ENCODE measurements at regions not wholly inside any gene's neighbourhood (a gene's known extent, or its start where the extent isn't known, plus 50 kb on each side); places are given as distances from the start of the nearest gene placed in this dataset.

GRCh38 chr2:84373391-84373790 is 85.7 kb downstream of the SUCLG1 start:
- ChIA-PET CTCF (no interaction called here), POLR2A (ENCODE audit: unreplicated experiment) (no interaction called here)
- no peaks in the 10 kb centered on the region for H3K9me3 ChIP-seq (ENCODE audit: low read length)
- no peak overlapping the region for H3K4me3 ChIP-seq (ENCODE audit: low read length)
- H3K79me2 ChIP-seq (ENCODE audit: low read length), result no peaks in the 10 kb centered on the region
- H3K9ac ChIP-seq (ENCODE audit: low read length), result no peak overlapping the region
- H4K20me1 ChIP-seq (ENCODE audit: low read length), result no peaks in the 10 kb centered on the region
- no peaks in the 10 kb centered on the region for H3K9me2 ChIP-seq (replicated peaks; ENCODE audit: low read length)
- ATAC-seq, result no peak
- H3K36me3 ChIP-seq (ENCODE audit: low read depth, low read length), result no peaks in the 10 kb centered on the region
- no peaks in the 10 kb centered on the region for H3F3A ChIP-seq (ENCODE audit: low read length, unreplicated experiment)
- TF ChIP-seq CTCF (conservative IDR thresholded peaks at IDR 0.05; ENCODE audit: low read depth, low read length) (0 out of 2 replicates have a peak, but pooled peaks have one; percentile 21), EZH2 (IDR thresholded peaks at IDR 0.05; ENCODE audit: low read length, unreplicated experiment) (no peak), EZH2phosphoT487 (IDR thresholded peaks at IDR 0.05; ENCODE audit: borderline replicate concordance, low read length) (no peak)
- no TSS peak for BruUV-seq (replicated peaks)
- no peaks in the 10 kb centered on the region for H3K4me1 ChIP-seq (ENCODE audit: insufficient read depth, low read length)
- no peak overlapping the region for H3K4me2 ChIP-seq (ENCODE audit: low read length)
- no peaks in the 10 kb centered on the region for H3K27me3 ChIP-seq (ENCODE audit: low read length)
- peak; percentile 27 for DNase-seq
- no peak overlapping the region for H2AFZ ChIP-seq (ENCODE audit: low read length)
- intact Hi-C loops (cut with micrococcal nuclease), result no loop called here
- no peak overlapping the region for H3K27ac ChIP-seq (ENCODE audit: low read length)

DNA sequence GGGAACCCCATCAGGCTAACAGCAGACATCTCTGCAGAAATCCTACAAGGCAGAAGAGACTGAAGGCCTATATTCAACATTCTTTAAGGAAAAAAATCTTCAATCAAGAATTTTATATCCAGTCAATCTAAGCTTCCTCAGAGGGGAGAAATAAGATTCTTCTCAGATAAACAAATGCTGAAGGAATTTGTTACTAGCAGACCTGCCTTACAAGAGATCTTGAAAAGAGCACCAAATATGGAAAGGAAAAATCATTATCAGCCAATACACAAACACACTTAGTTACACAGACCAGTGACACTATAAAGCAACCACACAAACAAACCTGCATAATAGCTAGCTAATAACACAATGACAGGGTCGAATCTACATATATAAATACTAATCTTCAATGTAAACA is 96.5 kb downstream of the SUCLG1 start:
- H2AFZ ChIP-seq (ENCODE audit: low read length), result no peak overlapping the region
- H3K27ac ChIP-seq (ENCODE audit: low read length), result no peak overlapping the region
- no peak for TF ChIP-seq EZH2 (IDR thresholded peaks at IDR 0.05; ENCODE audit: low read length, unreplicated experiment)
- no peak for TF ChIP-seq CTCF (conservative IDR thresholded peaks at IDR 0.05; ENCODE audit: low read depth, low read length)
- TF ChIP-seq EZH2phosphoT487 (IDR thresholded peaks at IDR 0.05; ENCODE audit: borderline replicate concordance, low read length), result no peak
- H4K20me1 ChIP-seq (ENCODE audit: low read length), result no peaks in the 10 kb centered on the region
- no peaks in the 10 kb centered on the region for H3K4me1 ChIP-seq (ENCODE audit: insufficient read depth, low read length)
- no peak overlapping the region for H3K4me3 ChIP-seq (ENCODE audit: low read length)
- ChIA-PET CTCF (no interaction called here), POLR2A (ENCODE audit: unreplicated experiment) (no interaction called here)
- no peaks in the 10 kb centered on the region for H3K9me3 ChIP-seq (ENCODE audit: low read length)
- H3K36me3 ChIP-seq (ENCODE audit: low read depth, low read length), result no peaks in the 10 kb centered on the region
- H3F3A ChIP-seq (ENCODE audit: low read length, unreplicated experiment), result no peaks in the 10 kb centered on the region
- intact Hi-C loops (cut with micrococcal nuclease), result no loop called here
- H3K27me3 ChIP-seq (ENCODE audit: low read length), result no peaks in the 10 kb centered on the region
- no peak overlapping the region for H3K9ac ChIP-seq (ENCODE audit: low read length)
- DNase-seq (no peak), ATAC-seq (no peak)
- H3K79me2 ChIP-seq (ENCODE audit: low read length), result no peaks in the 10 kb centered on the region
- no peak overlapping the region for H3K4me2 ChIP-seq (ENCODE audit: low read length)
- no peaks in the 10 kb centered on the region for H3K9me2 ChIP-seq (replicated peaks; ENCODE audit: low read length)
- BruUV-seq (replicated peaks), result no TSS peak

DNA sequence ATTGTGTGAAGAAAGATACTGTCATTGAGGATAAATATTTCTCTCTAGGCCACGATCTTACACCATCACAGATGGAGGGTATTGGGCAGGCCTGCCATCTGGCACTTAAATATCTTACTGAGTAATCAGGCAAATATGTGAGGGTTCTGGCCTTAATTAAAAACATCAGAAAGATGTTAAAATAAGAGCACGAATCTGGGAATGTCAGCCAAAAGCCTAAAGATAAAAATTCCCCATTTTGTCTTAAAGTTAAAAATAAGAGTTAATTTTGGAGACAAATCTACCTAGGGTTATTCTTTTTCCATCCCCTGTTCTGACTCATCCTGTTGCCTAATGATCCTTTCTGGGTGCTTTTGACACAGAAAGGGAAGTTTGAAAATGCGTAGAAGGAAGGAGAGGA is 121.0 kb downstream of the SUCLG1 start:
- Histone ChIP-seq H3K36me3 (ENCODE audit: low read depth, low read length) (no peaks in the 10 kb centered on the region), H2AFZ (ENCODE audit: low read length) (no peak overlapping the region), H3K4me1 (ENCODE audit: insufficient read depth, low read length) (no peaks in the 10 kb centered on the region), H3K4me2 (ENCODE audit: low read length) (no peak overlapping the region), H3K9me2 (replicated peaks; ENCODE audit: low read length) (peaks cover 4% of the 10 kb centered on the region; the same call in 1 of the 2 replicates), H3K27me3 (ENCODE audit: low read length) (no peaks in the 10 kb centered on the region), H3F3A (ENCODE audit: low read length, unreplicated experiment) (no peaks in the 10 kb centered on the region), H4K20me1 (ENCODE audit: low read length) (no peaks in the 10 kb centered on the region), H3K27ac (ENCODE audit: low read length) (no peak overlapping the region), H3K9me3 (ENCODE audit: low read length) (no peaks in the 10 kb centered on the region), H3K4me3 (ENCODE audit: low read length) (no peak overlapping the region), H3K9ac (ENCODE audit: low read length) (no peak overlapping the region), H3K79me2 (ENCODE audit: low read length) (no peaks in the 10 kb centered on the region)
- no peak for DNase-seq
- intact Hi-C loops (cut with micrococcal nuclease), result no loop called here
- ATAC-seq, result no peak
- BruUV-seq (replicated peaks), result no TSS peak
- ChIA-PET POLR2A (ENCODE audit: unreplicated experiment) (no interaction called here), CTCF (no interaction called here)
- TF ChIP-seq EZH2phosphoT487 (IDR thresholded peaks at IDR 0.05; ENCODE audit: borderline replicate concordance, low read length) (no peak), EZH2 (IDR thresholded peaks at IDR 0.05; ENCODE audit: low read length, unreplicated experiment) (no peak), CTCF (conservative IDR thresholded peaks at IDR 0.05; ENCODE audit: low read depth, low read length) (no peak)
